ENCODE measurements at regions not wholly inside any gene's neighbourhood (a gene's known extent, or its start where the extent isn't known, plus 50 kb on each side); places are given as distances from the start of the nearest gene placed in this dataset.
A peak's percentile ranks its signal among the peaks of the same experiment; 100 is the strongest.

- Histone ChIP-seq H3K27me3 (no peaks in the 10 kb centered on the region), H3K36me3 (no peaks in the 10 kb centered on the region), H3K9me3 (0 out of 2 replicates have a peak, but pooled peaks cover 2% of the 10 kb centered on the region), H3K4me3 (no peak overlapping the region)
- no peak for DNase-seq
These were observed 488.3 kb downstream of the CDH2 start for GRCh38 chr18:27688581-27688980.

DNA sequence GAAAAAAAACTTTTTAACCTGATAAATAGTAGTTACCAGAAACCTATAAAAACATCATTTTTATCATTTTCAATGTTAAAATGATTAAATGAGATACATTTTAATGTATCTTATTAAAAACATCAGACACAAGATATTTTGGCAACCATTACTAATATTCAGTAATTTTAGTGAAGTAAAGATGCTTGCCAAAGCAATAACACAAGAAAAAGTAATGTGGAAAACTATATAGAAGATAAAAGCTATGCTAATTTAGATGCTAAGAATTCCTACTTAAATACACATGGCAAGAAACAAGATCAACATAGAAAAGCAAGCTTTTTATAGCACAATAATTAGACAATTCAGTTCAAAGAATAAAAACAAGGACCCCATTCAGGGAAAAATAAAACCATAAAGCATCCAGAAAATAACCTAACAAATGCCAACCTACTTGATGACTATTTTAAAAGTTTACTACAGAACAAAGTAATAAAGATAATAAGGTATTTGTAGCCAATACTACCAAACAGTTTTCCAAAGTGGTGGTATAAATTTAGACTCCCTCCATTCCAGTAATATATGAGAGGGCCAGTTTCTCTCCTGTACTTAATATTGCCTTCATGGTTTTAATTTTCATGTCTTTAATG is 489.5 kb downstream of the CDH2 start:
- no peak for DNase-seq
- 0 out of 2 replicates have a peak, but pooled peaks cover 2% of the 10 kb centered on the region for H3K9me3 ChIP-seq
- H3K4me3 ChIP-seq, result no peak overlapping the region
- H3K27me3 ChIP-seq, result no peaks in the 10 kb centered on the region
- H3K36me3 ChIP-seq, result no peaks in the 10 kb centered on the region

DNA sequence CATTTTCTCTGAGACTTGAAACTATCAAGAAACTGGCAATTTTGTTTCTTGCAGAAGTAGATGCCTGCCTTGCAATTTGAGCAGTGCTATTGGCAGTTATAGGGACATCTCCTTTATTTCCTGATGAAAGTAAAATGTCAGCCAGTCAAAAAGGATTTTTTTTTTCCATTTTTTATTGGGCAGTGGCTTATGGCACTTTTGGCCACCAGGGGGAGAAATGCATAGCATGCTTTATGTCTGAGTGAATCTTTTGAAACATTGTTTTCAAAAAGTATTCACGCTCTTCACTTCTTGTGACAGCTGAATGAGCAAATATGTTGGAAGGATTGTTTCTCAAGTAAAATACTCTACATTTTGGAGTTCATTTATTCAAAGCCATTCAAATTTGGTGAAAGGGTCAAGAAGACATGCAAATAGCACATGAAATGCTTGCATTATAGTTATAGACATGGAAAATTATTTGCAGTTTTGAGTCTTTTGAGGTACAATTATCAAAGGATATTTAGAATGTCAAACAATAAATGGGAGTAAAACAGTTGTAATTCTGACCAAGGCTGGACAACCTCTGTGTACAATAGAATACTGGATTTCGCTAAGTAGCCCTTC is 491.0 kb downstream of the CDH2 start:
- H3K27me3 ChIP-seq, result no peaks in the 10 kb centered on the region
- H3K36me3 ChIP-seq, result no peaks in the 10 kb centered on the region
- H3K4me3 ChIP-seq, result no peak overlapping the region
- 0 out of 2 replicates have a peak, but pooled peaks cover 2% of the 10 kb centered on the region for H3K9me3 ChIP-seq
- DNase-seq, result no peak

- H3K36me3 ChIP-seq, result no peaks in the 10 kb centered on the region
- H3K4me3 ChIP-seq, result no peak overlapping the region
- H3K27me3 ChIP-seq, result no peaks in the 10 kb centered on the region
- 0 out of 2 replicates have a peak, but pooled peaks cover 2% of the 10 kb centered on the region for H3K9me3 ChIP-seq
- no peak for DNase-seq
These were observed 491.8 kb downstream of the CDH2 start for GRCh38 chr18:27685091-27685490.

- H3K4me3 ChIP-seq, result no peak overlapping the region
- H3K27me3 ChIP-seq, result no peaks in the 10 kb centered on the region
- H3K36me3 ChIP-seq, result no peaks in the 10 kb centered on the region
- no peak for DNase-seq
- H3K9me3 ChIP-seq, result no peaks in the 10 kb centered on the region
These were observed 489.3 kb upstream of the CHST9 start for GRCh38 chr18:27674411-27674810.

DNA sequence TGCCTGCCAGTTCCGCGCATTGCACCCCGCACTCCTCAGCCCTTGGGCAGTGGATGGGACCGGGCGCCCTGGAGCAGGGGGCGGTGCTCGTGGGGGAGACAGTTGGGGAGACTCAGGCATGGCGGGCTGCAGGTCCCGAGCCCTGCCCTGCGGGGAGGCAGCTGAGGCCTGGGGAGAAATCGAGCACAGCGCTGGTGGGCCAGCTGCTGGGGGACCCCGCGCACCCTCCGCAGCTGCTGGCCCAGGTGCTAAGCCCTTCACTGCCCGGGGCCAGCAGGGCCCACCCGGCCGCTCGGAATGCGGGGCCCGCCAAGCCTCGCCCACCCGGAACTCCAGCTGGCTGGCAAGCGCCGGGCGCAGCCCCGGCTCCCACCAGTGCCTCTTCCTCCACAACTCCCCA is 488.8 kb upstream of the CHST9 start:
- Histone ChIP-seq H3K4me3 (no peak overlapping the region), H3K36me3 (no peaks in the 10 kb centered on the region), H3K9me3 (no peaks in the 10 kb centered on the region), H3K27me3 (no peaks in the 10 kb centered on the region)
- DNase-seq, result no peak

DNA sequence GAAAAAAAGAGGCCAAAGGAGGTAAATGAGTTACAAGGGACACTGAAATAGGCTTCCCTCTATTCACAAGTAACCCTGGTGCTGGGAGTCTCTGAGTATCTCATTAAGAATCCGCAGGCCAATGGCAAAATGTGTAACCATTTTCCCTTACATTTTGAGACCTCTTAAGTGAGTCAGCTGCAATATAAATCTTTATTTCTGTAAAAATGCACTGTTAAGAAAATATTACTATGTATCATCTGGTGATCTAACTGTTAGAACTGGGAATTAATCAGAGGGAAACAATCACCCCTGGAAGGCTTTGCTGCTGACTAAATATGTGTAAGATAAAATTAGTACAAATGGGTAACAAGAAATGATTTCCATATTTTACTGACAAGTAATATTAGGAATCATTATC is 483.1 kb upstream of the CHST9 start:
- Histone ChIP-seq H3K27me3 (no peaks in the 10 kb centered on the region), H3K36me3 (no peaks in the 10 kb centered on the region), H3K9me3 (no peaks in the 10 kb centered on the region), H3K4me3 (no peak overlapping the region)
- DNase-seq, result no peak

- Histone ChIP-seq H3K36me3 (no peaks in the 10 kb centered on the region), H3K27me3 (no peaks in the 10 kb centered on the region), H3K4me3 (no peak overlapping the region), H3K9me3 (no peaks in the 10 kb centered on the region)
- DNase-seq, result no peak
These were observed 482.0 kb upstream of the CHST9 start for GRCh38 chr18:27667064-27667463.

- no peaks in the 10 kb centered on the region for H3K9me3 ChIP-seq
- H3K36me3 ChIP-seq, result no peaks in the 10 kb centered on the region
- H3K27me3 ChIP-seq, result no peaks in the 10 kb centered on the region
- H3K4me3 ChIP-seq, result no peak overlapping the region
- DNase-seq, result no peak
These were observed 480.9 kb upstream of the CHST9 start for GRCh38 chr18:27666016-27666415.

DNA sequence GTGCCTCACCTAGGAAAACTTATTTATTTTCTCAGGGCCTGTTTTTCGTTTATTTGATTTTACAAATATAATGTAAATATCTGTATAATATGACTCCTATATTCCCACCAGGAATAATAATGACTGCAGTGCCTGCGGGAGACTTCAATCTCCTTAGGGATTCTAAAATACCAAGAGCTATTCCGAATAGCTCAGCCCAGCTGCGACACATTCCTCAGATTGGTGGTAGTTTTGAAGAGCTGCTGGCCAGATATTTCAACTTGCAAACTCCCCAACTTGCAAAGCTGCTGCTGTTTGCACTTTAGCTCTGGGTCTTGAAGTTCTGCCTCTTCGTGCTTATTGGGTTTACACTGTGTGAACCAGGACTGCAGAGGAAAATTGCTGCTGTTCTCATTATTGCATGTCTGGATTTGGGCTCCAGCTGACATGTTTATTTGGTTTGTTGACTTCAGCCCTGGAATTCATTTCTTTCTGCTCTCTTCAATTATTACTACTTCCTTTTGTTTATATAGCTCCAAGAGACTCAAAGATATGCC is 480.2 kb upstream of the CHST9 start:
- Histone ChIP-seq H3K9me3 (no peaks in the 10 kb centered on the region), H3K27me3 (no peaks in the 10 kb centered on the region), H3K4me3 (no peak overlapping the region), H3K36me3 (no peaks in the 10 kb centered on the region)
- no peak for DNase-seq

GRCh38 chr18:27662949-27663348 is 477.8 kb upstream of the CHST9 start:
- DNase-seq, result no peak
- Histone ChIP-seq H3K27me3 (no peaks in the 10 kb centered on the region), H3K36me3 (no peaks in the 10 kb centered on the region), H3K4me3 (no peak overlapping the region), H3K9me3 (no peaks in the 10 kb centered on the region)

- no peak overlapping the region for H3K4me3 ChIP-seq
- no peak for DNase-seq
- no peaks in the 10 kb centered on the region for H3K27me3 ChIP-seq
- no peaks in the 10 kb centered on the region for H3K36me3 ChIP-seq
- H3K9me3 ChIP-seq, result no peaks in the 10 kb centered on the region
These were observed 477.4 kb upstream of the CHST9 start for GRCh38 chr18:27662537-27662936.

- DNase-seq, result no peak
- H3K36me3 ChIP-seq, result no peaks in the 10 kb centered on the region
- no peaks in the 10 kb centered on the region for H3K27me3 ChIP-seq
- no peak overlapping the region for H3K4me3 ChIP-seq
- H3K9me3 ChIP-seq, result no peaks in the 10 kb centered on the region
These were observed 476.4 kb upstream of the CHST9 start for GRCh38 chr18:27661320-27662018.

- no peaks in the 10 kb centered on the region for H3K9me3 ChIP-seq
- no peak for DNase-seq
- H3K27me3 ChIP-seq, result no peaks in the 10 kb centered on the region
- H3K36me3 ChIP-seq, result no peaks in the 10 kb centered on the region
- H3K4me3 ChIP-seq, result no peak overlapping the region
These were observed 471.8 kb upstream of the CHST9 start for GRCh38 chr18:27656905-27657304.

GRCh38 chr18:27656167-27656778 is 471.2 kb upstream of the CHST9 start:
- no peaks in the 10 kb centered on the region for H3K9me3 ChIP-seq
- no peaks in the 10 kb centered on the region for H3K27me3 ChIP-seq
- no peaks in the 10 kb centered on the region for H3K36me3 ChIP-seq
- DNase-seq, result peak; percentile 1
- H3K4me3 ChIP-seq, result no peak overlapping the region

GRCh38 chr18:27653247-27653646 is 468.1 kb upstream of the CHST9 start:
- no peak for DNase-seq
- no peak overlapping the region for H3K4me3 ChIP-seq
- H3K36me3 ChIP-seq, result no peaks in the 10 kb centered on the region
- no peaks in the 10 kb centered on the region for H3K9me3 ChIP-seq
- H3K27me3 ChIP-seq, result no peaks in the 10 kb centered on the region

GRCh38 chr18:27652480-27653121 is 467.5 kb upstream of the CHST9 start:
- H3K36me3 ChIP-seq, result no peaks in the 10 kb centered on the region
- no peaks in the 10 kb centered on the region for H3K27me3 ChIP-seq
- no peaks in the 10 kb centered on the region for H3K9me3 ChIP-seq
- no peak for DNase-seq
- H3K4me3 ChIP-seq, result no peak overlapping the region
